Right renal pelvis (tissue), 4 donors: ENCODE measurements at regions not wholly inside any gene's neighbourhood (a gene's known extent, or its start where the extent isn't known, plus 50 kb on each side); places are given as distances from the start of the nearest gene placed in this dataset.

Source experiments
- DNase-seq, 4 donors: peaks; one replicate each; pipeline ENCODE4 v3.0.0-alpha.2; 2013; ENCODE audit warnings: low read depth in 4 of 4, low spot score in 3 of 4, missing footprints in 1 of 4

GRCh38 chr17:77439189-77440018 lies 298.6 kb downstream of the SEC14L1 start:
- no peak for DNase-seq

GRCh38 chr17:77440560-77440981 lies 299.8 kb downstream of the SEC14L1 start:
- DNase-seq = no peak

DNA sequence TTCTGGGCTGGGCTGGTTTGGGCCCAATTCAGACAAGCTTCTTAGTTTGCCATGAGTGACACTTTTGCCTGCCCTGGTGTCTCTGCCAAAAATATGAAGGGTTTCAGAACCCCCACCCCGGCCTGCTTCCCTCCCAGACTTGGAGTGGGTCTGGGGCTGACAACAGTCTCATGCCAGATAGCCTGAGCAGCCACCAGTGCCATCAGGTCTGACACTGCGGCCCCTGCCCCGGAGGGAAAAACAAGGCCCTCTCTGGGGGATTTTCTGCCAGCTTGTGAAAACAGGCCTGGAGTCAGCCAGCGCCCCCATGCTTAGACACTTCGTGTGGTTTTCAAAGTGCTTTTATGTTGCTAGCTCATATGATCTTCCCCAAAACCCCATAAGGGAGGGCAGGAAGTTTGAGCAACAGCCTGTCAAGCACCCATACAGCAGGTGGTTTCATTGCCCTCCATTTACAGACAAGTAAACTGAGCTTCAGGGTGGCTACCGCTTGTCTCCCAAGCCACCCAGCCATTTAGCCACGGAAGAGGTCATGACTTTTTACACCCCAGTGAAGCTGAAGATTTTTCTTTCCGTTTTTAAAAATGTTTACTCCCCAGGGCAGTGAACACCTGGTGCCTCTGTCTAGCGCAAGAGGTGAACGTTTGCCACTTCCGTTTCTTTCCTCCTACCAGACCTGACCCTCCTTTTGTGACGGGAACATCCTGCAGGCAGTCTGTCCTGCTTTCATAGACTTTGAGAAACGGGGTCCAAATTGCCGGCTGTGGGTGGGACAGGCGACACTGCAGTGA lies 300.6 kb downstream of the SEC14L1 start:
- DNase-seq = no peak

- DNase-seq = no peak
Measured at GRCh38 chr17:77441940-77442339, 301.2 kb downstream of the SEC14L1 start.

DNA sequence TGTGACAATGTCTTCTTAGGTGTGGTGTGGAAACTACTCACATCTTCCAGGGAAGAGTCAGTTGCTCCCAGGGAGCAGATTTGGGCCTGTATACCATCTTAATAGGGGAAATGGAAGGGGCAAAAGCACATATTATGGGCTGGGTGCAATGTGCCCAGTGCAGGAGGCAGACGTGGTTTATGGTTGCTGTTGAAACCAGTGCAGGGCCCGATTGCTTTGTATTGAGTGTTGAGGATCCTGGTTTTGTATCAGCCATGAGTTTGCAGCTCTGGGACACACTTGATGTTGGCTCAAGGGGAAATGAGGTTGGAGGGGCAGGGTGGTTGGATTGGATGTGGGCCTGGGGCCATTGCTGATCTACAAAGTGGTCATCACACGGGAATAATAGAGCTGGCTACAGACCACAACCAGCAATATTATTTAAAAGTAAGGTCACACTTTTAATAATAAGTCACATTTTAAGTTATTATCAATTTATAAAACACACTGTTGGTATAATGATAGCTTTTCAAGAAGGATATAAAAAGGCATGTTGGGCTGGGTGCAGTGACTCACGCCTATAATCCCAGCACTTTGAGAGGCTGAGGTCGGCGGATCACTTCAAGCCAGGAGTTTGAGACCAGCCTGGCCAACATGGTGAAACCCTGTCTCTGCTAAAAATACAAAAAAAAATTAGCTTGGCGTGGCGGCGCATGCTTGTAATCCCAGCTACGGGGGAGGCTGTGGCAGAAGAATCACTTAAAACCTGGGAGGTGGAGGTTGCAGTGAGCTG lies 302.4 kb downstream of the SEC14L1 start:
- DNase-seq = no peak

GRCh38 chr17:77443748-77444260 lies 303.0 kb downstream of the SEC14L1 start:
- DNase-seq = no peak

GRCh38 chr17:77444628-77444983 lies 303.8 kb downstream of the SEC14L1 start:
- DNase-seq = no peak

GRCh38 chr17:77444984-77445759 lies 304.4 kb downstream of the SEC14L1 start:
- no peak for DNase-seq

DNA sequence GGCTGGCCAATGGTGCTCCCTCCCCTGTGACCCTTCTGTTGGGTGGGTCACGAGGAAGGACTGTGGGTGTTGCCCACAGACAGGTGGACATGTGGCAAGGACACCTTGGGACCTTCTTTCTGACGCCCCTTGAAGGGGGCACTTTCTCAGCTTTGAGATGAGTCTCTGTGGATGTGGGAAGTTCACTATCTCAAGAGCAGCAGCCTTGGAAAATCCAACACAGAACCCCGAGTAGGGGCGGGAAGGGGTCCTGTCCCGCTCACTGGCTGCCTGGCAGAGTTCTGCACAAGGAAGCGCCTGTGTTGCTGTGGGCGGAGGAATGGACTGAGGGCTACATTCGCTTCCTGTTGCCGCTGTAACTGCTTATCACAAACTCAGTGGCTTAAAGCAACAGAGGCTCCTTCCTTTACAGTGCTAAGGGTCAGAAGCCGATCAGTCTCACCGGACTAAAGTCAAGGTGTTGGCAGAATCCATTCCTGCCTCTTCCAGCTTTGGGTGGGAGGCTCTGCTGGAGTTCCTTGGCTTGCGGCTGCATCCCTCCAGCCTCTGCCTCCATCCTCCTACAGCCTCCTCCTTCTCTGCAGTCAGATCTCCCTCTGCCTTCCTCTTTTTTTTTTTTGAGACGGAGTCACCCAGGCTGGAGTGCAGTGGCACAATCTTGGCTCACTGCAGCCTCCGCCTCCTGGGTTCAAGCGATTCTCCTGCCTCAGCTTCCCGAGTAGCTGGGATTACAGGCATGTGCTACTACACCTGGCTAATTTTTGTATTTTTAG lies 305.2 kb downstream of the SEC14L1 start:
- DNase-seq = no peak

GRCh38 chr17:77446940-77447634 lies 306.3 kb downstream of the SEC14L1 start:
- no peak for DNase-seq

DNA sequence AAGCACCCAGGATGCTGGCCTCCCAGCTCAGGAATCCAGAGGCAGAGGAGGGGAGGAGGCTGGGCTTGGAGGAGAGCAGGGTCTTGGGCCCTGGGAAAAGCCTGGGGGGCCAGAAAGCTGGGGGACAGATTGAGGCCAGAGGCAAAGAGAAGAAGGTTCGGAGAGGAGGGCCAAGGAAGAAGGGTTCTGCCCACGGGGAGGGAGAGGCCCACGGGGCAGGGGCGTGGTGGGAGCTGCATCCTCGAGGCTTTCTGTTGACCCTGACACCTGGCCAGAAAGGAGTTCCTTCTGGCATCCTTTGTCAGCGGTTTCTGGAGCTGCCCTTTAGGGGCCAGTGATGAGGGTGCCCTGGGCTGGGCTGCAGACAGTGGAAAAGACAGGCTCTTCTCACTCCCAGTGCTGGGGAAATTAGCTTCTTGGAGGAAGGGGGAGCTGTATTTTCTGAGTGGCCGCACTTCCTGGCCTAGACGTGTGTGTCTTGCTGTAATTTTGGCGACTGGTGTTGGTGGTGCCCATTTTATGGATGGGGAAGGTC lies 308.7 kb downstream of the SEC14L1 start:
- no peak for DNase-seq

GRCh38 chr17:77449908-77450741 lies 309.4 kb downstream of the SEC14L1 start:
- DNase-seq = no peak

- DNase-seq = no peak
Measured at GRCh38 chr17:77450742-77451244, 310.0 kb downstream of the SEC14L1 start.

DNA sequence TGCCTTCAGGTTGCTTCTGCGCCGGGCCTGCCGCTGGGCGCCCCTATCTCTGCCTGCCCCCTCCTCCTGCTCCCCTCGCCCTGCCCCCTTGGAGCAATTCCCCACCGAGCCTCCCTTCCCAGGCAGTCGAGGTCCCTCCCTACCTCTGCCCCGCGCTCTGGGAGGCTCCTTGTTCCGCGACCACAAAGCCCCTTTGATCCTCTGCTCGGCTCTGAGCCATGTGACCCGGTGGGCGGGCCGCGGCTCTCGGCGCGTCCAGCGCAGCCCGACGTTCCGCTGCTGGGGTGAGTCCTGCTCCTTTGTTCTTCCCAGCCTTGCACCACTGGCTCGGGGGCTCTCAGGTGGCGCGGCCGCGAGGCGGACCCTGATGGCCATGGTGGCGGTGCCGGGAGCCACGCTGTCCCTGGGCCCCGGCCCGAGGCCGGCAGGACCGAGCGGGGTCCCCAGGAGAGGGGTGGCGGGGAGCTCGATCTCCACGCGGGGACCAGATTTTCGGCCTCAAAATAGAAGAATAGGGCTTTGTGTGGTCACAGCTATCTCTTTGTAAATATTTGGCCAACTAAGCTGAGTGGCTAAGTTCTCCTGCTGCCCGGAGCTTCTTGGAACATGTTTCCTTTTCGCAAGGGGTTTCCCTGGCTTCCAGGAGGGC lies 310.6 kb downstream of the SEC14L1 start:
- no peak for DNase-seq

DNA sequence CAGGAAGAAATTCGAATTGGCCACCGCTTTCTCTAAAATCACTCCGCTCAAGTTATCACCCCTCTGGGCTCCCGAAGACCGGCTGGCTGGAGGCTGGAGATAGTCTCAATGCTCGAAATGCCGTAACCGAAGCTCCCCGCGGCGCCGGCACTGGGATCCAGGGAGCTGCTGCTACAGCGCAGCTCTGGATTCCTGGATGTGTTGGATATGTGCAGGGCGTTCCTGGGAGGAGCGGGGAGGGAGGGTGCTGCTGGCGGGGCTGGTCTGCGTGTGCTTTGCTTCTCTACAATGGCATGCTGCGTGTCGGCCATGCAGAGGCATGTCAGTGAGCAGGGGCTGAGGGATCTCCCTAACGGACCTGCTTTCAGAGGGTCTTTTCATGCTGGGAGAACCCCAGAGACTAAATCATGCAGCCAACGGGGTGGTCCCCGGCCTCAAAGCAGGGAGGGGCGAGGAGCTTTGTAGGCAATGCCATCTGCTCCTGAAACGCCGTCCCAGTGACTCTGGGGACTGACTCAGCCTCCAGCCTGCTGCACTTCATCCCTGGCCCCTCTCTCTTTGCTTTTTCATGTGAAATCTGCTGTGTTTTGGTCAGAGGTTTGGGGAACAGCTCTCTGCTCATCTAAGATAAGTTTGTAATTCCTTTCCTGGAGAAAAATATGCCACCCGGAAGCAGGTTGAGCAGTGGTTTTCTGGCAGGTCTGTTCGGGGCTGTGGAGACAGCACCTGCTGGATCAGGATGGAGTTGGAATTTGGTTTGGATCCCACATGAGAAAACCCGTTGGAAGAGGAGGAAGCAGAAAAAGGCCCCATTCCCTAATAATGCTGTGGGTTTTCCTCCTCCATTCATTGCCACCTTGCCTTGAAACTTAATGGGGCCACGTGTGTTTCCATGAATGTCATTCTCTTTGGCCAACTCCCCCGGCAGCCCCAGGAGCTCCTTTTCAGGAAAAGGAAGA lies 311.4 kb downstream of the SEC14L1 start:
- no peak for DNase-seq
